ENCODE measurements at regions not wholly inside any gene's neighbourhood (a gene's known extent, or its start where the extent isn't known, plus 50 kb on each side); places are given as distances from the start of the nearest gene placed in this dataset.

DNA sequence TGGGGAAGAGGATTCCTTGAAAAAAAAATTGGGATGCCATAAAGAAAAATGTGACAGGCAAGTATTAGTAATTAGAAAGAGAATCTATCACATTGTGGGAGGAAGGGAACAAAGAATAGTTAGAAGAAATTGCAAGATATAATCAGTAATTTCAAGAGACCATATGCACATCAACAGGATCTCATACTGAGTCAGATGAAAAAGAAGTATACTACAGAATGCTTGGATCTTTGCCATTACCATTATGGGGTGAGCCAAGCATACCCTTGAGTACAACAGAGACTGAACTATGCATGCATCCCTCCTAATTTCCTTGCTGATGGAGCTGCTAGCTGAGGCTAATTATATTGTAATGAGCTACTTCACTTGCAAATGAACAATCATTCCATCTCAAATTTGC lies 287.6 kb downstream of the PAPSS1 start:
- TF ChIP-seq, protein P1, sequence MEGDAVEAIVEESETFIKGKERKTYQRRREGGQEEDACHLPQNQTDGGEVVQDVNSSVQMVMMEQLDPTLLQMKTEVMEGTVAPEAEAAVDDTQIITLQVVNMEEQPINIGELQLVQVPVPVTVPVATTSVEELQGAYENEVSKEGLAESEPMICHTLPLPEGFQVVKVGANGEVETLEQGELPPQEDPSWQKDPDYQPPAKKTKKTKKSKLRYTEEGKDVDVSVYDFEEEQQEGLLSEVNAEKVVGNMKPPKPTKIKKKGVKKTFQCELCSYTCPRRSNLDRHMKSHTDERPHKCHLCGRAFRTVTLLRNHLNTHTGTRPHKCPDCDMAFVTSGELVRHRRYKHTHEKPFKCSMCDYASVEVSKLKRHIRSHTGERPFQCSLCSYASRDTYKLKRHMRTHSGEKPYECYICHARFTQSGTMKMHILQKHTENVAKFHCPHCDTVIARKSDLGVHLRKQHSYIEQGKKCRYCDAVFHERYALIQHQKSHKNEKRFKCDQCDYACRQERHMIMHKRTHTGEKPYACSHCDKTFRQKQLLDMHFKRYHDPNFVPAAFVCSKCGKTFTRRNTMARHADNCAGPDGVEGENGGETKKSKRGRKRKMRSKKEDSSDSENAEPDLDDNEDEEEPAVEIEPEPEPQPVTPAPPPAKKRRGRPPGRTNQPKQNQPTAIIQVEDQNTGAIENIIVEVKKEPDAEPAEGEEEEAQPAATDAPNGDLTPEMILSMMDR (IDR thresholded peaks at IDR 0.05), result no peak
- TF ChIP-seq POLR2A (IDR thresholded peaks at IDR 0.05), result no peak
